ENCODE measurements at regions not wholly inside any gene's neighbourhood (a gene's known extent, or its start where the extent isn't known, plus 50 kb on each side); places are given as distances from the start of the nearest gene placed in this dataset.

- intact Hi-C loops (cut with DNase I; ENCODE audit: low total_unique reads) = no loop called here
- no peak for TF ChIP-seq CTCF (IDR thresholded peaks at IDR 0.05)
- no peaks in the 10 kb centered on the region for H3K27me3 ChIP-seq
- no peak for DNase-seq
- H3K27ac ChIP-seq = no peak overlapping the region
- H3K36me3 ChIP-seq = no peaks in the 10 kb centered on the region
- no peaks in the 10 kb centered on the region for H3K4me1 ChIP-seq
- H3K4me3 ChIP-seq = no peak overlapping the region
- peaks cover 0 to 5% (median 0%) of the 10 kb centered on the region in 3 donors for H3K9me3 ChIP-seq
These were observed 318.5 kb upstream of the ARPP21 start for GRCh38 chr3:35320646-35321407.

GRCh38 chr3:35322070-35322469, 317.3 kb upstream of the ARPP21 start:
- Histone ChIP-seq H3K36me3 (no peaks in the 10 kb centered on the region), H3K4me3 (no peak overlapping the region), H3K9me3 (peaks cover 0 to 5% (median 0%) of the 10 kb centered on the region in 3 donors), H3K27me3 (no peaks in the 10 kb centered on the region), H3K4me1 (no peaks in the 10 kb centered on the region), H3K27ac (no peak overlapping the region)
- DNase-seq = no peak
- TF ChIP-seq CTCF (IDR thresholded peaks at IDR 0.05) = no peak
- intact Hi-C loops (cut with DNase I; ENCODE audit: low total_unique reads) = no loop called here

GRCh38 chr3:35335703-35336102, 303.6 kb upstream of the ARPP21 start:
- no peaks in the 10 kb centered on the region for H3K27me3 ChIP-seq
- H3K27ac ChIP-seq = no peak overlapping the region
- no peaks in the 10 kb centered on the region for H3K36me3 ChIP-seq
- no peaks in the 10 kb centered on the region for H3K9me3 ChIP-seq
- no peak overlapping the region for H3K4me3 ChIP-seq
- DNase-seq = no peak
- no peaks in the 10 kb centered on the region for H3K4me1 ChIP-seq
- no peak for TF ChIP-seq CTCF (IDR thresholded peaks at IDR 0.05)
- intact Hi-C loops (cut with DNase I; ENCODE audit: low total_unique reads) = no loop called here

GRCh38 chr3:35336601-35337000, 302.7 kb upstream of the ARPP21 start:
- no peak for DNase-seq
- H3K9me3 ChIP-seq = no peaks in the 10 kb centered on the region

GRCh38 chr3:35338186-35338585, 301.1 kb upstream of the ARPP21 start:
- intact Hi-C loops (cut with DNase I; ENCODE audit: low total_unique reads) = no loop called here
- Histone ChIP-seq H3K9me3 (no peaks in the 10 kb centered on the region), H3K4me1 (no peaks in the 10 kb centered on the region), H3K4me3 (no peak overlapping the region), H3K27me3 (no peaks in the 10 kb centered on the region), H3K27ac (no peak overlapping the region), H3K36me3 (no peaks in the 10 kb centered on the region)
- DNase-seq = no peak
- no peak for TF ChIP-seq CTCF (IDR thresholded peaks at IDR 0.05)

More at GRCh38 chr3:35336601-35337000, 302.7 kb upstream of the ARPP21 start:
- Histone ChIP-seq H3K4me3 (no peak overlapping the region), H3K27me3 (no peaks in the 10 kb centered on the region), H3K4me1 (no peaks in the 10 kb centered on the region), H3K36me3 (no peaks in the 10 kb centered on the region), H3K27ac (no peak overlapping the region)
- intact Hi-C loops (cut with DNase I; ENCODE audit: low total_unique reads) = no loop called here
- no peak for TF ChIP-seq CTCF (IDR thresholded peaks at IDR 0.05)
